GM21515 (cell line): ENCODE measurements at regions not wholly inside any gene's neighbourhood (a gene's known extent, or its start where the extent isn't known, plus 50 kb on each side); places are given as distances from the start of the nearest gene placed in this dataset.
"Not testable (repeated sequence)": the region's sequence is repeated elsewhere in the genome, so short reads cannot be mapped to it uniquely, and the experiment has no call there.

ENCODE experiments used
- ATAC-seq: cut with Tn5 transposase; IDR thresholded peaks from one replicate; pipeline ENCODE4 v1.9.1; 2021; ENCODE audit not compliant: unreplicated experiment

GRCh38 chr4:131883181-131883580 lies 1265.9 kb upstream of the PCDH10 start:
- ATAC-seq, result not testable (repeated sequence)

GRCh38 chr4:131925662-131926061 lies 1223.4 kb upstream of the PCDH10 start:
- ATAC-seq, result not testable (repeated sequence)

GRCh38 chr4:131967646-131968045 lies 1181.4 kb upstream of the PCDH10 start:
- ATAC-seq, result not testable (repeated sequence)

DNA sequence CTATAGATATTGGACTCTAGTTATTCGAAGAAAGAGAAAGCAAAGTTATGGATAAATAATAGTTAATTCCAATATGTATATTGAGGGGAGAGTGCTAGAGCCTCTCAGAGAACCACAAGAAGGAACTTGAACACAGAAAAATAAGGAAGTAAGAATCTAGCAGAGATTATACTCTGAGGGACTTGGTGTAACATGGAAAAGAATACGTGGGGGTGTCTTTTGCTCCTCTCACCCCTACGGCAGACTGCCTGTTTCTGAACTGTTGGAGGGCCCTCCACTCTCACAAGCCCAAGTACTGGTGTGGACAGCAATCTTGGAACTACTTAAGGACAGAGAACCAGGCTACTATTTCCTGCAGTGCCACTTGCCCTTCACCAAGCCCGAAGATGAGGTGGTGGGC lies 1174.4 kb upstream of the PCDH10 start:
- no peak for ATAC-seq

GRCh38 chr4:131975276-131976132 lies 1173.6 kb upstream of the PCDH10 start:
- ATAC-seq, result not testable (repeated sequence)

DNA sequence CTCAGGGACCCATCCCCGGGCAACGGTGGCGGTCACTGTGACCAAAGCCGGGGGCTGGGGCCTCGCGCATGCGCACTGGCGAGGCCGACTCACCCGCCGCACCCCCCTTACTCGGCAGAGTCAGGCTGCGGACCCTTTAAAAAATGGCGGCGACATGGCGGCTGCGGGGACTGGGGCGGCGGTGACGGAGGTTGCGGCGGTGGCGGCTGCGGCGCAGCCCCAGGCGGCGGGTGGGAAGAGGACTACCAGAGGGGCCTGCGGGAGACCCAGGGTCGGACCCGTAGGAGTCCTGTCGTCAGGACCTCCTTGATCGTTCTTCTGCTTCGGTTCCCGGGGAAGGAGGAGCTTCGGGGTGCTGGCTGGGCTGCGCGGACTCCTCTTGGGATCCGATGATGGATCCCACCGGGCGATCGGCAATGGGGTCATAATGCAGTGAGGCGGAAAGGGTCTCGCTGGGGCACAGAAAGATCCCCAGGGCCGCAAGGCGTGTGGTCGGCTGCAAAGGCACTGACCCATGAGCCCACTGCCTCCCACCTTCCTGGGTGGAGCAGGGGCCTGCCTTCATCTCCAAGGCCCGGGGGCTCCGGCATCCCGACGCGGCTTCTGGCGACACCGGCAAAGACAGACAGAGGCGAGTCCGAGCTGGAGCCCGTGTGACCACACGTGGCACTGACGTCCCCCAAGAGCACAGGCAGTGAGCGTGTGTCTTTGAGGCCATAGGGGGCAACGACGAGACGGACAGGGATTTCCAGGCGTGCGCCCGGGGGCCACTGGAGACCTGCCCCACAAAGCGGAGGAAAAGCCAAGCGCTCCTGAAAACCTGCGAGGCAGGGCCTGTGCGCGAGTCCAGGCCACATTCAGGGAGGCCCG lies 1172.7 kb upstream of the PCDH10 start:
- not testable (repeated sequence) for ATAC-seq

- ATAC-seq, result no peak
These were observed 1171.0 kb upstream of the PCDH10 start for GRCh38 chr4:131978120-131978519.

GRCh38 chr4:131989576-131989975 lies 1159.5 kb upstream of the PCDH10 start:
- ATAC-seq, result no peak

GRCh38 chr4:132001542-132001941 lies 1147.6 kb upstream of the PCDH10 start:
- ATAC-seq, result no peak

GRCh38 chr4:132003593-132003992 lies 1145.5 kb upstream of the PCDH10 start:
- no peak for ATAC-seq

DNA sequence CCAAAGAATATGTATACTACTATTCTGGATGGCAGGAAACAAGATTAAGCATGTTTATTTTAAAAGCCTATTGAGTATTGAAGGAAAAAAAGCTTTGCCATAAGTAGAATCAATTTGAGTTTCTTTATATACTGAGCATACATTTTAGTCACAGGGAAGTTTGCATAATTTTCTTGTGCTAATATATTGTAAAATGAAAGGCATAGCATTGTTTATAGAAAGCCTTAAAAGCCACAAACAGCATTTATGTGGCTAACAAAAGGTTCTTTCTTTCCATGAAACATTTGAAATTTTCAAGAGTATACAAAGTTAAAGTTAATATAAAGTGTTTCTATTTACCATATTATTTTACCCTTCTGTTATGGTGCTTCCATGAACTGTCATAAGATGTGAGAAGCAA lies 1133.8 kb upstream of the PCDH10 start:
- no peak for ATAC-seq

- ATAC-seq, result no peak
These were observed 1132.3 kb upstream of the PCDH10 start for GRCh38 chr4:132016703-132017350.

DNA sequence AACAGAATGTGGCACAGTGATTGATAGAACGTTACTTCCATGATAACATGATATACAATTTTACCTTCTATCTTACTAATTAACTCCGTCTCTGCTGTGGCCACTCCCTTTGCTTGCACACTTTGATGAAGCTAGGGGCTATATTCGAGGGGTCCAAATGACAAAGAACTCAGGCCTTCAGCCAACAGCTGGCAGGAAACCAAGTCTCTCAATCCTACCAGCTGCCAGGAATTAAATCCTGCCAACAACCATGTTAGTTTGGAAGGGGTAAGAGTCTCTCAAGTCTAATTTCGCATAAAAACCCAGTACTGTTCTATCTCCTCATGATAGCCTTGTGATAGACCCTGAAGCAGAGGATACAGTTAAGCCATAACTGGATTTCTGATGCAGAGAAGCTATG lies 1122.9 kb upstream of the PCDH10 start:
- no peak for ATAC-seq

DNA sequence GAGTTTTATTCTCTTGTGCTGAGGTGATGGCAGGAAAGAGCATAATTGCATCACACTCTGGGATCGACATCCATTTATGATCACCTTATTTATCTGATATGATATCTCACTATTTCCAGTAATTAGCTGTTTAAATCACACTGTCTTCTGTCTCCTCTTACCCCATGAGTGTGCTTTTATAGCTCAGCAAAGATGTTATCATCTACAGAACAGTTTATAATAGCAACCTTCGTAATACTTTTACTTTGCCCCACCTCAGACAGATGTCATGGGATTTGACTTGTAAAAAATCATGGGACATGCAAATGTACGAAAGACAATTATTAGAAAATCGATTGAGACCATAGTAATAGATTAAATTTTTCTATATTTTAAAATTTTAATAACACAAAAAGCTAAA lies 1122.3 kb upstream of the PCDH10 start:
- no peak for ATAC-seq

- no peak for ATAC-seq
These were observed 1092.6 kb upstream of the PCDH10 start for GRCh38 chr4:132056496-132056895.

- ATAC-seq, result no peak
These were observed 1089.9 kb upstream of the PCDH10 start for GRCh38 chr4:132059227-132059626.

DNA sequence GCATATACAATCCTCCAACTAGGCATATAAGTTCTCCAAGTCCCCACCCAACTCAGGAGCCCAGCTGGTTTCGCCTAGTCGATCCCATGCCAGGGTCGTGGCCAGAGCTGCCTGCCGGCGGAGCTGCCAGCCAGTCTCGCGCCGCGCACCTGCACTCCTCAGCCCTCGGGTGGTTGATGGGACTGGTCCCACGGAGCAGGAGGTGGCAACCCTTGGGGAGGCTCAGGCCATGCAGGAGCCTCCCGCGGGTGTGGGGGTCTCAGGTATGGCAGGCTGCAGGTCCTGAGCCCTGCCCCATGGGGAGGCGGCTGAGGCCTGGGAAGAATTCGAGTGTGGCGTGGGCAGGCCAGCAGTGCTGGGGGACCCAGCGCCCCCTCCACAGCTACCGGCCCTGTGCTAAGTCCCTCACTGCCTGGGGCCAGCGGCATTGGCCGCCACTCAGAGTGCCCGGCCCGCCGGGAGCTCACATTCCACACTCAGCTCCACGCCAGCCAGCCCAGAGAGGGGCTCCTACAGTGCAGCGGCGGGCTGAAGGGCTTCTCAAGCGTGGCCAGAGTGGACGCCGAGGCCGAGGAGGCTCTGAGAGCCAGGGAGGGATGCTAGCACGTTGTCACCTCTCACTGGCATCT lies 1086.4 kb upstream of the PCDH10 start:
- ATAC-seq, result no peak

- ATAC-seq, result no peak
These were observed 1085.3 kb upstream of the PCDH10 start for GRCh38 chr4:132063829-132064228.

DNA sequence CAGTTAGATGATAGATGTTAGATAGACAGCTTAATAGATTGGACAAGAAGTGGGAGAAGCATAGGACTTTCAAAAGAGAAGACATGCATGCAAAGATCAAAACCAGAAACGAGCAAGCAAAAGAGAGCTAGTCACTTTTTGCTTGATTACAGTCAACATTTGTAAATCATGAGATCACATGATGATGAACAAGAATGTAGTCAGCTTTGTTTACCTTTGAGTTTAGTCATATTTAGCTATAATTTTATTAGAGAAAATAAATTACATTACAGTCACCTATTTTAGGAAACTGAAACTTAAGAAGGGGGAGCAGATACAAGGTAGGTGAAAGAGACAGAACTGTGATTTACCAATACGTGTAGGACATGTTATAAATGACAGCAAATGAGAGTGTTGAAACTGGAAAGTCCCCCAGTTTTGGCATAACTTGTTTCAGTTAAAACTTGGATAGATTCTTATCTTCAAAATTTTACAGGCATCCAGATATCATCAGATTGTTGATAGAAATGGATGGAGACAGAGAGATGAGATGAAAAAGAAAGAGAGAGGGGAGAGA lies 1083.1 kb upstream of the PCDH10 start:
- no peak for ATAC-seq

DNA sequence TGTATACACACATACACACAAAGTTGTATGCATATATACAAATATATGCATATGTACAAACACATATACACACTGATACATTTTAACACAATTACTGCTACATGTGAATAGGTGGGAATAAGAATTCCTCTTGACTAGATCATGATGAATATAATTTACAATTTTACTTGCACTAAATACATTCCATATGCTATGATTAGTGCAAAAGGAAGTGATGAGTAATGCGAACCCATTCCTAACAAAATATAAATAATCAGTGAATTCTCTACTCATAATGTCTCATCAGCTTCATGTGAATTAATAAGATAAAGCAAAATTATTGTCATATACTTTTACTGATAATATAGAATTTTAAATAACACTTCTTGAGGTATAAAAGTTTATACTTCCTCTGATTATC lies 1077.3 kb upstream of the PCDH10 start:
- no peak for ATAC-seq

- no peak for ATAC-seq
These were observed 1072.3 kb upstream of the PCDH10 start for GRCh38 chr4:132076829-132077228.
